GM18511 (cell line): ENCODE measurements at regions not wholly inside any gene's neighbourhood (a gene's known extent, or its start where the extent isn't known, plus 50 kb on each side); places are given as distances from the start of the nearest gene placed in this dataset.
"Not testable (repeated sequence)": the region's sequence is repeated elsewhere in the genome, so short reads cannot be mapped to it uniquely, and the experiment has no call there.

Experiments
- ATAC-seq: cut with Tn5 transposase; IDR thresholded peaks from one replicate; pipeline ENCODE4 v1.9.1; 2021; ENCODE audit warnings: mild to moderate bottlenecking, moderate library complexity; ENCODE audit not compliant: unreplicated experiment

- ATAC-seq, result not testable (repeated sequence)
These were observed 63.9 kb upstream of the SEC22B start for GRCh38 chr1:120240181-120240580.

GRCh38 chr1:120239351-120239750 lies 63.0 kb upstream of the SEC22B start:
- not testable (repeated sequence) for ATAC-seq

DNA sequence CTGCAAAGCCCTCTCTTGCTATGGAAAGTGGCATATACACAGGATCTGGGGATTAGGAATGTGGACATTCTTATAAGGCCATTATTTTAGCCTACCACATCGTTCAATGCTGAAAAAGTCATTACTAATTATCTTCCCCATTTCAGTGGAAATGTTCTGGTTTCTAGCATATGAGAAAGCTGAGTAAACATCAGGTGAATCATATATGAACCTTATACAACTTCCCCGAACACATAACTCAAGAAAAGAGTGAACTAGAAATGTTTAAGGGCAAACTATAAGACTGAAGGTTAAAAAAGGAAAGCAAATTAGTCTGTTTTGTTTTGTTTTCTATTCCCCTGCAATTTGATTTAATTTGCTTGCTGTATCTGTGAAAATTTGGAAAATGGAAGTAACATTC lies 62.5 kb upstream of the SEC22B start:
- ATAC-seq, result not testable (repeated sequence)

GRCh38 chr1:120233661-120234018 lies 57.3 kb upstream of the SEC22B start:
- not testable (repeated sequence) for ATAC-seq

DNA sequence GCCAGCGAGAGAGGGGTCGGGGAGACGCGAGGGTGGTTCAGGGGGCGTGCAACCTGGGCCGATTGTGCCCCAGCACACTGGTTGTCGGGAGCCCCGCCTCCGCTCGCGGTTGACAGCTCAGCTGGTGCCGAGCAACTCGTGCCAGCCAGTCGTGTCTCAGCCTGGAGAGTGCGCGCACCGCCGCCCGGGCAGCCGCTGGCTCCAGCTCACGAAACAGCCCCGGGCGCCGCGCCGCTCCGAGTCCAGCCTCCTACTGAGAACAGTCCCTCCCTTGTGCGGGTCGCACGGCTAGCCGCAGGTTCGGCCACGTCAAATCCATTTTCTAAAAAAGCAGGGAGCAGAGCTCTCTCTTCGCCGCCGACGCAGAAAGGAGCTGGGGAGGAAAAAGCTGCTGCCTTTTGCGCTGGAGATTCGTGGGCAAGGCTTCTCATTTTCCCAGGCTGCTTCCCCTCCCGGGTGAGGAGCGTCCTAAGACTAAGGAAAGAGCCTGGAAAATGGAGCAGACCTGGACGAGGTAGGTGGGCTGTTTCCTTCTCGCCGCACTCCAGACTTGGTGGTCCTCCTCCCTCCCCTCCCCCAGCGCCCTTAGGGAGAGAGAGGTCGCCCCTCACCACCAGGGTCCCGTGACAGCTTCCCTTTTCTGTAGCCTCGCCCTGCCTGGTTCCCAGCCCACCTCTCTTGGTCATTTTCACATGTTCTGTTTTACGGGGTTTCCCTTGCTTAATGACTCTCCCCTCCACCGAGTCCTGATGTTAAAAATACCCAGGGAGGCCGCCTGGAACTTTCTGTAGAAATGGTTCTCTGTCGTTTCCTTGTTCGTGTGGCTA lies 56.7 kb upstream of the SEC22B start:
- not testable (repeated sequence) for ATAC-seq

DNA sequence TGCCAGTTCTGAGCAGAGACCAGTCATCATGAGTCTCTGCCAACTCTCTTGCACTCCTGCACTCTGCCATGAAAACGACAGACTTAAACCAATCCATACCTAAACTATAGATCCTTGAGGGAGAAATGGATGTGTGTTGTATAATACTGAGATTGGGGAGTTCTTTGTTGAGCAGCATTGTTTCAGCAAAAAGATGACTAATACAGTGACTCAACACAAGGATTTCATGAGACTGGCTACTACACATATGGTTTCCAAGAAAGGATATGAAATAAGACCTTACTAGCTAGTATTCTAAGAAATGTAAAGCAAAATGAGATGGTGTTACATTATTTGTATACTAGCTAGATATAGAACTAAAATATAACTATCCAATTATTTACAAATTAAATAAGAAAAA lies 53.5 kb upstream of the SEC22B start:
- ATAC-seq, result not testable (repeated sequence)
